Thoracic aorta (tissue), 2 donors: ENCODE measurements at regions not wholly inside any gene's neighbourhood (a gene's known extent, or its start where the extent isn't known, plus 50 kb on each side); places are given as distances from the start of the nearest gene placed in this dataset.

Experiments used
- ATAC-seq: fragments of 150-250 bp; one replicate; pipeline ENCODE4 v1.8.0; 2017; ENCODE audit warnings: low read depth; ENCODE audit not compliant: insufficient number of reproducible peaks, low FRiP score
- DNase-seq: peaks from one replicate; pipeline ENCODE4 v3.0.0-alpha.2; 2020; ENCODE audit warnings: low spot score
- H3K27ac ChIP-seq, 2 donors: fragments of 200-600 bp; sonication (generic); 1 replicate in 1 of 2; 2 replicates in 1 of 2; pipeline ENCODE4 v1.5.1; 2016; ENCODE audit warnings: mild to moderate bottlenecking in 2 of 2, moderate library complexity in 2 of 2
- H3K27me3 ChIP-seq: fragments of 200-600 bp; sonication (generic); replicated peaks from 2 replicates; pipeline ENCODE4 v1.6.0; 2016; ENCODE audit warnings: mild to moderate bottlenecking; ENCODE audit not compliant: insufficient read depth
- H3K36me3 ChIP-seq: fragments of 200-600 bp; sonication (generic); one replicate; pipeline ENCODE4 v1.5.1; 2016
- H3K4me1 ChIP-seq, 2 donors: fragments of 200-600 bp; sonication (generic); 1 replicate in 1 of 2; 2 replicates in 1 of 2; pipeline versions ENCODE4 v1.5.1 to v1.6.0; 2016; ENCODE audit warnings: low read depth in 2 of 2, mild to moderate bottlenecking in 1 of 2; ENCODE audit not compliant: control insufficient read depth in 1 of 2
- H3K4me3 ChIP-seq: fragments of 200-600 bp; sonication (generic); 2 replicates; pipeline ENCODE4 v1.5.1; 2016; ENCODE audit warnings: mild to moderate bottlenecking
- H3K9me3 ChIP-seq: fragments of 200-600 bp; sonication (generic); 2 replicates; pipeline ENCODE4 v1.5.1; 2016
- TF ChIP-seq, protein P1 (sequence below): fragments of 200-600 bp; sonication (generic); IDR thresholded peaks from one replicate; pipeline ENCODE4 v1.5.1; 2019; ENCODE audit warnings: antibody characterized with exemption

DNA sequence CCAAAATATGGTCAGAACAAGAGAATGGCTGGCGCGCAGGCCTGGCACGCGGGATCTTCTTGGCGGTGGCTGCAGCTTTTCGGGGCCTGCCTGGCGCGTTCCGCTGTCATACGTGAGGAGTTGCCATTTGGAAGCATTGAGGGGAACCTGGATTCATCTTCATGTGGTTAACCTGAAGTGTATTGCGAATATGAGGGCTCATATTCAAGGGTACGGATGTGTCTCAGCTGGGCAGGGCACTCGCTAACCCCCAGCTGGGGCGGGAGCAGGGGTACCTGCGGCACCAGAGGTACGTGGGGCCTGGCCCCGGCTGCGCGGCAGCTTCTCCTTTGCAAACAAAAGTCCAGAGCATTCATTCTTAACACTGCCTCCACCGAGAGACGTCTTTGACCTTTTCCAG is 605.6 kb downstream of the QKI start:
- Histone ChIP-seq H3K9me3 (no peaks in the 10 kb centered on the region), H3K36me3 (no peaks in the 10 kb centered on the region), H3K27ac (no peak overlapping the region), H3K4me3 (no peak overlapping the region), H3K4me1 (no peaks in the 10 kb centered on the region), H3K27me3 (no peaks in the 10 kb centered on the region)
- TF ChIP-seq, protein P1, sequence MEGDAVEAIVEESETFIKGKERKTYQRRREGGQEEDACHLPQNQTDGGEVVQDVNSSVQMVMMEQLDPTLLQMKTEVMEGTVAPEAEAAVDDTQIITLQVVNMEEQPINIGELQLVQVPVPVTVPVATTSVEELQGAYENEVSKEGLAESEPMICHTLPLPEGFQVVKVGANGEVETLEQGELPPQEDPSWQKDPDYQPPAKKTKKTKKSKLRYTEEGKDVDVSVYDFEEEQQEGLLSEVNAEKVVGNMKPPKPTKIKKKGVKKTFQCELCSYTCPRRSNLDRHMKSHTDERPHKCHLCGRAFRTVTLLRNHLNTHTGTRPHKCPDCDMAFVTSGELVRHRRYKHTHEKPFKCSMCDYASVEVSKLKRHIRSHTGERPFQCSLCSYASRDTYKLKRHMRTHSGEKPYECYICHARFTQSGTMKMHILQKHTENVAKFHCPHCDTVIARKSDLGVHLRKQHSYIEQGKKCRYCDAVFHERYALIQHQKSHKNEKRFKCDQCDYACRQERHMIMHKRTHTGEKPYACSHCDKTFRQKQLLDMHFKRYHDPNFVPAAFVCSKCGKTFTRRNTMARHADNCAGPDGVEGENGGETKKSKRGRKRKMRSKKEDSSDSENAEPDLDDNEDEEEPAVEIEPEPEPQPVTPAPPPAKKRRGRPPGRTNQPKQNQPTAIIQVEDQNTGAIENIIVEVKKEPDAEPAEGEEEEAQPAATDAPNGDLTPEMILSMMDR, result no peak
- ATAC-seq, result no peak
- DNase-seq, result no peak

DNA sequence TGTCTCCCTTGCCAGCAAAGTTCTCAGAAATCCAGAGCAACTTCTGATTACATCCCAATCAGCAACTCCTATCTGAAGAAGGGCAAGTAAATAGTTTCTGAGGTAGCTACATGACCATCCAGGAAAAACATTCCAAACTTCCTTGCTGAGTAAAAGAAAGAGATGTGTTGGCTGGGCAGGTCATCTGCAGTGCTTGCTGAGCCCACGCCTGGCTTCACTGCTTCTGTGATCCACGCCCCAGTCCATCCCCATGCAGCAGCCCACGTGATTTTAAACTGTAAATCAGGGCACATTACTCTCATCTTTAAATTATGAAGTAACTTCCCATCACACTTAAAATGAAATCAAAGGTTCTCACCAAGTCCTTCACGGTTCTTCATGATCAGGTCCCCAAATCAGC is 603.6 kb downstream of the QKI start:
- DNase-seq (no peak), ATAC-seq (no peak)
- TF ChIP-seq, protein P1, result no peak
- Histone ChIP-seq H3K4me3 (no peak overlapping the region), H3K4me1 (no peaks in the 10 kb centered on the region), H3K27me3 (no peaks in the 10 kb centered on the region), H3K27ac (no peak overlapping the region), H3K9me3 (no peaks in the 10 kb centered on the region), H3K36me3 (no peaks in the 10 kb centered on the region)

DNA sequence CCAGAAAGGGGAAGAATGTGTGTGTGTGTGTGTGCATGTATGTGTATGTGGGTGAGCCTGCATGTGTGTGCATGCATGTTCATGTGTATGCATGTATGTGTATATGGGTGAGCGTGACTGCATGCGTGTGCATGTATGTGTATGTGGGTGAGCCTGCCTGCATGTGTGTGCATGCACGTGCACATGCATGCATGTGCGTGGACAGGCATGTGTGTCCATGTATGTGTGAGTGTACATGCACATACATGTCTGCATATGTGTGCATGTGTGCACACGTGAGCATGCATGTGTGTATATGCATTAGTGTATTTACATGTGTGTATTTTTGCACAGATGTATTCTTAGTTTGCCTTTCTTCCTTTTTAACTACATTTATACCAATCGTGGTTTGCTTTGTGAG is 601.5 kb downstream of the QKI start:
- TF ChIP-seq, protein P1, result no peak
- Histone ChIP-seq H3K9me3 (no peaks in the 10 kb centered on the region), H3K27ac (no peak overlapping the region), H3K4me3 (no peak overlapping the region), H3K36me3 (no peaks in the 10 kb centered on the region), H3K4me1 (no peaks in the 10 kb centered on the region), H3K27me3 (no peaks in the 10 kb centered on the region)
- ATAC-seq (no peak), DNase-seq (no peak)

DNA sequence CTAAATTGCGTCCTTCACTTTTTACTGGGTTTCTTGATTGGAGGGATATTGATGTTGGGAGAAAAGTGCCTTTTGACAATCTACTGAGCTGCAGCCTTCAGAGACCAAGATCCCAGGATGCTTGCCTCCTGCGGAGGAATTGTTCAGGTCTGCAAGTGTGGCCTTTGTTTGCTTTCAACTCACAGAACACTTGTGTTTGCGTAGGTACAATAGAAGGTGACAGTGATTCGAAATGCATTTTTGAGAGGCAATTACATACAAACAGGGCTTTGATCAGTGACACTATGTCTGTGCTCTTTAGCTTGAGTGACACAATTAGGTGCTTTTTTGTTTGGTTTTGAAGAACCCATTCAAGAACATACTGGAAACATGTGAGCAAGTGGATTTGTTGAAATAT is 600.6 kb downstream of the QKI start:
- ATAC-seq, result no peak
- Histone ChIP-seq H3K27ac (no peak overlapping the region), H3K27me3 (no peaks in the 10 kb centered on the region), H3K36me3 (no peaks in the 10 kb centered on the region), H3K4me3 (no peak overlapping the region), H3K4me1 (no peaks in the 10 kb centered on the region), H3K9me3 (no peaks in the 10 kb centered on the region)
- TF ChIP-seq, protein P1, result no peak
- no peak for DNase-seq

DNA sequence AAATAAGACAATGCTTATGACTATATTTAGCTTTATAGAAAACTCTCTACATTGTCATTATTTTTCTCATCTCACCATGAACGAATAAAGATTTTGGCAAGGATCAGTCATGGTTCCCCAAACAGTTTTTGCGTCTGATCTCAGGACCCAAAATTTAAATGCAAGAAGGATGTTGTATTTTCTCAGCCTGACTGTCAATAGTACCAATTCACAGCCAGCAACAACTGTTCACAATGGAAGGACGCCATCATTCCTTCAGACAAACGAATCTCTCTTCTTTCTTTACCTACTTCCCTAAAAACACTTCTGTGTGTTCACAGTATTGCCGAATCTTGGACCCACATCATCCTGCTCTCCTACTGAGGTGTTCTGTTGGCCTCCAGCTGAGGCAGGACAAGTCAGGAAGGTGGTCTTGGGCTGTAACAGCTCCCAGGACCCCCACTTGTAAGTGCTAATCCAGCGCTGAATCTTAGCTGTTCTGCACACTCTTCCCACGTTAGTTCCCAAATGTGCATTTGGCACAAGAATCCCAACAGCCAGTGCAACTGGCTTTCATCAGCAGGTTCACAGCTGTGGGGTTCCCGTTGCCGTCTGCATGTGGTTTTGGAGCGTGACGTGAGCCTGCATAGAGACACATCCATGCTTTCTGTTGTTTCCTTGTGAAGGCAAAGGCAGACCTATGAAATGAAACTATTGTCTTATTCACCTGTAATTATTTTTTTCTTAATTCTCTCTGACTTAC is 600.0 kb downstream of the QKI start:
- ATAC-seq (no peak), DNase-seq (no peak)
- no peaks in the 10 kb centered on the region for H3K4me1 ChIP-seq
- H3K36me3 ChIP-seq, result no peaks in the 10 kb centered on the region
- H3K27me3 ChIP-seq, result no peaks in the 10 kb centered on the region
- TF ChIP-seq, protein P1, result no peak
- no peaks in the 10 kb centered on the region for H3K9me3 ChIP-seq
- no peak overlapping the region for H3K4me3 ChIP-seq
- H3K27ac ChIP-seq, result no peak overlapping the region
